Stomach (tissue), 8 donors: ENCODE measurements at regions not wholly inside any gene's neighbourhood (a gene's known extent, or its start where the extent isn't known, plus 50 kb on each side); places are given as distances from the start of the nearest gene placed in this dataset.

Source experiments
- DNase-seq, 2 donors: peaks; one replicate each; pipeline versions ENCODE4 v3.0.0 to v3.0.0-alpha.2; 2013 to 2019
- H3K27ac ChIP-seq, 5 donors: fragments of 200-600 bp in 4 of 5; sonication (generic) in 4 of 5; one replicate each; pipeline ENCODE4 v1.5.1; 2013 to 2019; ENCODE audit warnings: mild to moderate bottlenecking in 1 of 5, moderate library complexity in 1 of 5
- H3K27me3 ChIP-seq, 3 donors: fragments of 200-600 bp; sonication (generic); one replicate each; pipeline ENCODE4 v1.5.1; 2017 to 2019; ENCODE audit warnings: mixed run types in 1 of 3
- H3K36me3 ChIP-seq, 4 donors: fragments of 200-600 bp; sonication (generic); 1 replicate in 3 of 4; 2 replicates in 1 of 4; pipeline ENCODE4 v1.5.1; 2016 to 2019
- H3K4me1 ChIP-seq, 4 donors: fragments of 200-600 bp; sonication (generic); one replicate each; pipeline ENCODE4 v1.5.1; 2016 to 2019
- H3K4me3 ChIP-seq, 4 donors: fragments of 200-600 bp; sonication (generic) in 3 of 4; one replicate each; pipeline ENCODE4 v1.5.1; 2016 to 2019; ENCODE audit warnings: mild to moderate bottlenecking in 1 of 4
- H3K9me3 ChIP-seq, 4 donors: fragments of 200-600 bp; sonication (generic); one replicate each; pipeline ENCODE4 v1.5.1; 2016 to 2019
- EP300 ChIP-seq: sonication (generic); formaldehyde crosslinking; IDR thresholded peaks from one replicate; pipeline ENCODE4 v1.6.1; 2017; ENCODE audit warnings: antibody characterized with exemption
- POLR2A ChIP-seq, 4 donors: fragments of 450-650 bp; IDR thresholded peaks; one replicate each; pipeline ENCODE4 v1.6.1; 2016; ENCODE audit warnings: antibody characterized with exemption in 4 of 4, control low read depth in 2 of 4, mild to moderate bottlenecking in 1 of 4, moderate library complexity in 1 of 4
- POLR2AphosphoS5 ChIP-seq, 3 donors: sonication (generic); formaldehyde crosslinking; IDR thresholded peaks; one replicate each; pipeline ENCODE4 v1.6.1; 2016; ENCODE audit warnings: antibody characterized with exemption in 3 of 3
- WGBS, 5 donors: extraction: QIAGEN DNeasy Blood & Tissue Kit in 3 of 5; methylation state at CpG; one replicate each; pipeline versions ENCODE4 v1.1.5 to v1.1.7; 2013 to 2018; 5-methylcytosine and 5-hydroxymethylcytosine counted together
- intact Hi-C: fragments of 100-400 bp; cut with DNase I; formaldehyde crosslinking; loops from one replicate; pipeline ENCODE4 v1.15.1; 2023; ENCODE audit warnings: low total_unique reads
- TF ChIP-seq, protein P1 (sequence below), 7 experiments: fragments of 450-650 bp in 4 of 7; fragments of 200-600 bp in 3 of 7; sonication (generic) in 3 of 7; IDR thresholded peaks; one replicate each; pipeline ENCODE4 v1.5.1; 2016 to 2019; ENCODE audit warnings: antibody characterized with exemption in 7 of 7, control low read depth in 2 of 7, mild to moderate bottlenecking in 1 of 7
- donor health status: healthy with polysubstance abuse.
- donor health status: Bipolar disorder and iron deficiency.
- donor health status: healthy.

DNA sequence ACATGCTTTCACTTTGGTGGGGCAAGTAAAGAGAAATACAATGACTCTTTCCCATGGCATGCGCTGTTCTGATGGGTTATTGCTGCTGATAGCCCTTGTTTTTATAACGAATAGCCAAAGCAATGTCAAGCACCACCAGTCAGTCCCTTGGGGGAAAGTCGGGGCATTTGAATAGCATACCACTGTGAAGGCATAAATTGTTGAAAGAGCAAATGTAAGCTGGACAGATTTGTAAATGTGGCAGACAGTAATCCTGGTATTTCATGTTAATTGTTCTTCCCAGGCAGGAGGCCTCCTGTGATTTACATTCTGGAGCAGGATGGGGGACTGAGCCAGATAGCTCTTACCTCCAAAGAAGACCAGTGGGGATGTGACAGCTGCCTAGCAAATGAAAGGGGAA, 293.3 kb downstream of the ADRA2A start:
- TF ChIP-seq, protein P1, sequence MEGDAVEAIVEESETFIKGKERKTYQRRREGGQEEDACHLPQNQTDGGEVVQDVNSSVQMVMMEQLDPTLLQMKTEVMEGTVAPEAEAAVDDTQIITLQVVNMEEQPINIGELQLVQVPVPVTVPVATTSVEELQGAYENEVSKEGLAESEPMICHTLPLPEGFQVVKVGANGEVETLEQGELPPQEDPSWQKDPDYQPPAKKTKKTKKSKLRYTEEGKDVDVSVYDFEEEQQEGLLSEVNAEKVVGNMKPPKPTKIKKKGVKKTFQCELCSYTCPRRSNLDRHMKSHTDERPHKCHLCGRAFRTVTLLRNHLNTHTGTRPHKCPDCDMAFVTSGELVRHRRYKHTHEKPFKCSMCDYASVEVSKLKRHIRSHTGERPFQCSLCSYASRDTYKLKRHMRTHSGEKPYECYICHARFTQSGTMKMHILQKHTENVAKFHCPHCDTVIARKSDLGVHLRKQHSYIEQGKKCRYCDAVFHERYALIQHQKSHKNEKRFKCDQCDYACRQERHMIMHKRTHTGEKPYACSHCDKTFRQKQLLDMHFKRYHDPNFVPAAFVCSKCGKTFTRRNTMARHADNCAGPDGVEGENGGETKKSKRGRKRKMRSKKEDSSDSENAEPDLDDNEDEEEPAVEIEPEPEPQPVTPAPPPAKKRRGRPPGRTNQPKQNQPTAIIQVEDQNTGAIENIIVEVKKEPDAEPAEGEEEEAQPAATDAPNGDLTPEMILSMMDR (IDR thresholded peaks at IDR 0.05) = no peak
- TF ChIP-seq POLR2A (IDR thresholded peaks at IDR 0.05) (no peak), EP300 (no peak), POLR2AphosphoS5 (IDR thresholded peaks at IDR 0.05) (no peak)
- no peaks in the 10 kb centered on the region for H3K36me3 ChIP-seq
- intact Hi-C loops = no loop called here
- no peaks in the 10 kb centered on the region for H3K4me1 ChIP-seq
- no peak overlapping the region for H3K27ac ChIP-seq
- peaks cover 0 to 13% (median 0%) of the 10 kb centered on the region in 3 donors for H3K27me3 ChIP-seq
- WGBS, 5 donors = 44 to 56% (median 46%) methylated on average over 3 of the region's 3 CpGs
- H3K9me3 ChIP-seq = no peaks in the 10 kb centered on the region
- no peak for DNase-seq
- H3K4me3 ChIP-seq = no peak overlapping the region

DNA sequence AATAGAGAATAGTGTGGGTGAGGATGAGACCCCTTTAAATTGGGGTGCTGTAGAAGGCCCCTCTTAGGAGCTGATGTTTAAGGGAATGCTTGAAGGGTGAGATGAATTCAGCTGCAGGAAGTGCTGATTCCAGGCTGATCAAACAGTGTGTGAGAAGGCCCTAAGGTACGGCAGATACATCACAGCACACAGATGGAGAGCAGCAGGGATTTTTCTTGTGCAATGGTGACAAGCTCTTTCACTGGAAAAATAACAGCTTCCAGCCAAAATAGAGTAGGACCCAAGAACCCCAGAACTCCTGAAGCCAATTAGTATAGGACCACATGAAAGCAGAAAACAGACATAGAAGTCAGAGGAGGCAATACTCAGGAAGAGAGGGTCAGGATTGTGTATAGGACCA, 296.9 kb downstream of the ADRA2A start:
- no peaks in the 10 kb centered on the region for H3K36me3 ChIP-seq
- H3K4me1 ChIP-seq = no peaks in the 10 kb centered on the region
- no peak overlapping the region for H3K27ac ChIP-seq
- H3K27me3 ChIP-seq = peaks cover 0 to 13% (median 0%) of the 10 kb centered on the region in 3 donors
- DNase-seq = no peak
- no peaks in the 10 kb centered on the region for H3K9me3 ChIP-seq
- no peak overlapping the region for H3K4me3 ChIP-seq
- TF ChIP-seq EP300 (no peak), POLR2A (IDR thresholded peaks at IDR 0.05) (no peak), POLR2AphosphoS5 (IDR thresholded peaks at IDR 0.05) (no peak)
- TF ChIP-seq, protein P1 (IDR thresholded peaks at IDR 0.05) = no peak
- intact Hi-C loops = no loop called here
- WGBS, 5 donors = 48 to 67% (median 53%) methylated on average over 1 of the region's 1 CpG

- Histone ChIP-seq H3K27me3 (peaks cover 0 to 4% (median 0%) of the 10 kb centered on the region in 3 donors), H3K9me3 (no peaks in the 10 kb centered on the region), H3K4me3 (no peak overlapping the region), H3K27ac (no peak overlapping the region), H3K36me3 (no peaks in the 10 kb centered on the region), H3K4me1 (no peaks in the 10 kb centered on the region)
- TF ChIP-seq POLR2A (IDR thresholded peaks at IDR 0.05) (no peak), POLR2AphosphoS5 (IDR thresholded peaks at IDR 0.05) (no peak)
- no peak for DNase-seq
- intact Hi-C loops = no loop called here
- 66 to 82% (median 79%) methylated on average over 2 of the region's 2 CpGs for WGBS, 5 donors
Observed at GRCh38 chr10:111379534-111380187, 302.8 kb downstream of the ADRA2A start.

- TF ChIP-seq, protein P1 (IDR thresholded peaks at IDR 0.05) = no peak
- no peak for TF ChIP-seq POLR2A (IDR thresholded peaks at IDR 0.05)
- TF ChIP-seq POLR2AphosphoS5 (IDR thresholded peaks at IDR 0.05) = no peak
- no peak for TF ChIP-seq EP300
- Histone ChIP-seq H3K4me1 (no peaks in the 10 kb centered on the region), H3K27ac (no peak overlapping the region), H3K27me3 (no peaks in the 10 kb centered on the region), H3K36me3 (no peaks in the 10 kb centered on the region), H3K9me3 (no peaks in the 10 kb centered on the region), H3K4me3 (no peak overlapping the region)
- DNase-seq = no peak
- intact Hi-C loops = no loop called here
Observed at GRCh38 chr10:111384556-111384955, 307.7 kb downstream of the ADRA2A start.

- no peak for DNase-seq
- WGBS, 5 donors = 70 to 74% (median 72%) methylated on average over 5 of the region's 5 CpGs
- intact Hi-C loops = no loop called here
- TF ChIP-seq EP300 = no peak
- TF ChIP-seq, protein P1 (IDR thresholded peaks at IDR 0.05) = no peak
- no peak for TF ChIP-seq POLR2AphosphoS5 (IDR thresholded peaks at IDR 0.05)
- no peak for TF ChIP-seq POLR2A (IDR thresholded peaks at IDR 0.05)
- H3K9me3 ChIP-seq = no peaks in the 10 kb centered on the region
- H3K4me3 ChIP-seq = no peak overlapping the region
- H3K27ac ChIP-seq = no peak overlapping the region
- H3K36me3 ChIP-seq = no peaks in the 10 kb centered on the region
- no peaks in the 10 kb centered on the region for H3K4me1 ChIP-seq
- H3K27me3 ChIP-seq = no peaks in the 10 kb centered on the region
Observed at GRCh38 chr10:111390813-111391563, 314.2 kb downstream of the ADRA2A start.
